22Rv1 (cell line): ENCODE measurements at regions not wholly inside any gene's neighbourhood (a gene's known extent, or its start where the extent isn't known, plus 50 kb on each side); places are given as distances from the start of the nearest gene placed in this dataset.

Source experiments
- H3K27ac ChIP-seq: fragments of 450-650 bp; 2 replicates; pipeline ENCODE4 v1.5.1; 2017
- ZFX ChIP-seq: fragments of 450-650 bp; IDR thresholded peaks from 2 replicates; pipeline ENCODE4 v1.6.1; 2017; ENCODE audit warnings: antibody characterized with exemption, borderline replicate concordance
- TF ChIP-seq, protein P1 (sequence below): fragments of 450-650 bp; IDR thresholded peaks from 2 replicates; pipeline ENCODE4 v1.5.1; 2017; ENCODE audit warnings: mild to moderate bottlenecking

DNA sequence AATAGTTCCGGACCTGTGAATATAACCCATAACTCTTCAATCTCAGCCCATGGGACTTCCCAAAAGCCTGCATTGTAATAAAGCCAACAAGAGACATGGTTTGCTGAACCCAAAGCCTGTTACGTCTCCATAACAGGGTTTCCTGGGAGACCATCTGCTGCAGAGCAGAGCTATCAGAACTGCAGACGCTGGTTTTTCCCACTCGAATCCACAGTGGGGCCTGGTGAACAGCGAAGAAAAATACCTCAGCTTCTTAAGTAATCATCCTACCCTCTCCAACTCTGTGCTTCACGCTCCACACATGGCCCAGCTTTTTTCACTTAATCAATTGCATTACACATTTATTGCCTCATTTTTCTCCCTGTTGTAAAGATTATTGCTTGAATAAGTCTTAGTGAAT is 409.5 kb upstream of the GRIA1 start:
- TF ChIP-seq, protein P1, sequence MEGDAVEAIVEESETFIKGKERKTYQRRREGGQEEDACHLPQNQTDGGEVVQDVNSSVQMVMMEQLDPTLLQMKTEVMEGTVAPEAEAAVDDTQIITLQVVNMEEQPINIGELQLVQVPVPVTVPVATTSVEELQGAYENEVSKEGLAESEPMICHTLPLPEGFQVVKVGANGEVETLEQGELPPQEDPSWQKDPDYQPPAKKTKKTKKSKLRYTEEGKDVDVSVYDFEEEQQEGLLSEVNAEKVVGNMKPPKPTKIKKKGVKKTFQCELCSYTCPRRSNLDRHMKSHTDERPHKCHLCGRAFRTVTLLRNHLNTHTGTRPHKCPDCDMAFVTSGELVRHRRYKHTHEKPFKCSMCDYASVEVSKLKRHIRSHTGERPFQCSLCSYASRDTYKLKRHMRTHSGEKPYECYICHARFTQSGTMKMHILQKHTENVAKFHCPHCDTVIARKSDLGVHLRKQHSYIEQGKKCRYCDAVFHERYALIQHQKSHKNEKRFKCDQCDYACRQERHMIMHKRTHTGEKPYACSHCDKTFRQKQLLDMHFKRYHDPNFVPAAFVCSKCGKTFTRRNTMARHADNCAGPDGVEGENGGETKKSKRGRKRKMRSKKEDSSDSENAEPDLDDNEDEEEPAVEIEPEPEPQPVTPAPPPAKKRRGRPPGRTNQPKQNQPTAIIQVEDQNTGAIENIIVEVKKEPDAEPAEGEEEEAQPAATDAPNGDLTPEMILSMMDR, result no peak
- TF ChIP-seq ZFX, result no peak
- H3K27ac ChIP-seq, result no peak overlapping the region

DNA sequence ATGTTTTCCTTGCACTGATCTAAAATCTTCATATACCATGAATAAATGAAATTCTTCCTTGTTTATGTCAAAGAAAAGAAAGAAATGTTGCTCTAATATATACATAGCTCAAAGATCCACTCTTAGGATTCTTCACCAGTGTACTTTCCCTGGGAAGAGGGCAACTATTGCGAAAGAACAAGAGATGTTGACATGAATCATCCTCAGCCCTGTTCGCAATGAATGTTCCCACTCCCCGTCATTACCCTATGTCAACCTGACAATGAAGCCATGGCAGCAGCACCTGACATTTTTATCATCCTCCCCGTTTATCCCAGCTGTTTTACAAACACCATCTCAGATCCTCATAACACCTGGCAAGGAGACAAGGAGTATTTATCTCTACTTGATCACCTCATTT is 409.1 kb upstream of the GRIA1 start:
- H3K27ac ChIP-seq, result no peak overlapping the region
- TF ChIP-seq, protein P1, result no peak
- no peak for TF ChIP-seq ZFX

DNA sequence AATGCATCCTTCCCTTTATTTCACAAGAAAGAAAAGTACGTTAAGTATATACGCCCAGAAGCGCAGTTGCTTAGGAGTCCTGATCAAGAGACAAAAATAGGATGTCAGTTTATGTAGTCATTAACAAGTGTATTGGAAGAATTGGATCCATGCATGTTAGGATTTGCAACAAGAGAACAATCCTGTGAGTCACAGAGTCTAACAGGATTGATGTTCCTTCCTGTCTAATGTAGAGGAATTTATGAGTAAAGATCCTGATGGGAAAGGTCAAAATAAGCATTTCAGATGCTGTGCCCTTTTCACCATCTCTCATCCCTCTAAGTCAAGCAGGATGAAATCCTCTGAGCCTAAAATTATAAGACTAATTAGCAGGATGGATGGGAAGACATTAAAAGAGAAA is 406.0 kb upstream of the GRIA1 start:
- H3K27ac ChIP-seq, result no peak overlapping the region
- TF ChIP-seq ZFX, result no peak
- TF ChIP-seq, protein P1, result no peak

DNA sequence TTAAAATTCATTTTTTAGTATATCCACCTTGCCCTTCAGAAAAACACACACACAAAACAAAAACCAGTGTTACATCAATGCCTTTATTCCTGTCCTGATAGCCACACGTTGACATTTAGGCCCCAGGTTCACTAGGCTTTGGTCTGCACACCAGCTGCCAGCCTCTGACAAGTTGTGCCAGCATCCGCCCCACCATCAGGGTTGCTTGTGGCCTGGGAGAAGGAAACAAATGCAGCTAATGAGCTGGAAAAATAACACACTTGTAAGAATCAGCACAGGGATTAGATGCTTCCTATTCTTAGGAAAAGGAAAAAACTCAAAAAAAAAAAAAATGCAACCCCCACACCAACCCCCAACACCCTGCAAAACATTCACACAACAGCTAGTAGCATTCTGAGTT is 404.0 kb upstream of the GRIA1 start:
- no peak for TF ChIP-seq ZFX
- TF ChIP-seq, protein P1, result no peak
- H3K27ac ChIP-seq, result no peak overlapping the region

DNA sequence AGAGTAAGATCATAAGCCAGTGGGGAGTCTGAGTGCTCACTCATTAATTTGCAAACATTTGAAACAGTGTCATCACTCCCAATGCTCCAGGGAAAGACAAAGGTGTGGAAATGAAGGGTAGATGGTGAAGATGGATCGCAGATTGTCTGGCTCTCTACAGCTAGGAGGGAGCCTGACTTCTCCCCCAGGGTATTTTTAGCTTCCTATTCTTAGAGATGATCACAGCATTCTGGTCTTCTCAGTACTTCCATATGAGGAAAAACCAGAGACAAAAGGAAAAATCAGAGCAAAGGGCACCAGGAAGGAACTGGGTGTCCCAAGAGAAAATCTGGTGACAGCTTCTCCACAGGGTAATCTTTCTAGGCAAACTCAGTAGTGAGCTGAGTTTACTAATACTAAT is 401.9 kb upstream of the GRIA1 start:
- TF ChIP-seq, protein P1, result no peak
- no peak for TF ChIP-seq ZFX
- no peak overlapping the region for H3K27ac ChIP-seq

DNA sequence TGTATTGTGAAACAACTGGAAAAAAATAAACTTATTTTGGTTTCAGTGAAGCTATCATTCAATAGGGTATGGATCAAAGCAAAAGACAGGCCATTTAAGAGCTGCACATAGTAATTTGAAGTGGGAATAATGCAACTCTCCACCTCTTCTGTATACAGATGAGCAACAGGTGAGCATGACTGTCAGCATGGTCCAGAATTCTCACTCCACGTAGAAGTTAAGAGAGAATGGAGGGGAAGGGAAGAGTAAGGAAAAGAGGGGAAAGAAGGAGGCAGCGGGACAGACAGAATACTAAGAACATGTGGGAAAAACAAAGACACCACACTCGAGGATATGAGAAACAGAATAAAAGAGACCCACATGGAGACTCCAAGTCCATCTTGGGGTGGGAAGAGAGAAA is 396.1 kb upstream of the GRIA1 start:
- no peak overlapping the region for H3K27ac ChIP-seq
- TF ChIP-seq, protein P1, result no peak
- TF ChIP-seq ZFX, result no peak

DNA sequence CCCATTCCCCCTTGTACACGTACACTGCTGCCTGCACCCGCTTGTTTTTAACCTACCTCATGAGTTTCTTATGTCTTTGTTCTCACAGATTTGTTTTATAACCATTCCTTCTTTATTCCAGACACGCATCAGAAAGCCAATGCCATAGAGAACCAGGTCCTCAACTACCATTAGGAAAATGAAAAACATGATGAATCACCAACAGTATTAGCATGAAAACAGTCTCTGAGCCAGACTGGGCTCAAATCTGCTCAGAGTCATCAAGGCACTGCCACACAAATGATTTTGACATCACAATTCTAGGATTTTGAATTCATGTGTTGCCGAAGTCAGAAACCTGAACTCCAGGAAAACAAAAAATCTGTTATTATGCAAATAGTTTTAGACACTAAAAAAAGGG is 394.1 kb upstream of the GRIA1 start:
- no peak overlapping the region for H3K27ac ChIP-seq
- TF ChIP-seq, protein P1, result no peak
- no peak for TF ChIP-seq ZFX

DNA sequence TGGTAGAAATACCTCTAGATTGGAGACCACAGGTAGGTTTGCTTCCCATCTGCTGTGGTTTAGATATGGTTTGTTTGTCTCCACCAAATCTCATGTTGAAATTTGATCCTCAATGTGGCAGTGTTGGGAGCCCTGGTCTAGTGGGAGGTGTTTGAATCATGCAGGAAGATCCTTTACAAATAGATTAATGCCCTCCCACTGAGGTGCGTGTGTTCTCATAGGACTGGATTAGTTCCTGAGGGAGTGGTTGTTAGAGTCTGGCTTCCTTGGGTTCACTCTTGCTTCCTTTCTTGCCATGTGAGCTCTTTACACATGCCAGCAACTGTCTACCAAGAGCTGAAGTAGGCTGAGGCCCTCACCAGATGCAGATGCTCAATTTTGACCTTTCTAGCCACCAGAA is 391.1 kb upstream of the GRIA1 start:
- no peak for TF ChIP-seq ZFX
- TF ChIP-seq, protein P1, result no peak
- H3K27ac ChIP-seq, result no peak overlapping the region
